SU-DHL-6 (cell line): ENCODE measurements at regions not wholly inside any gene's neighbourhood (a gene's known extent, or its start where the extent isn't known, plus 50 kb on each side); places are given as distances from the start of the nearest gene placed in this dataset.

Experiments used
- CTCF ChIP-seq: fragments of 200-600 bp; sonication (generic); IDR thresholded peaks from one replicate; pipeline ENCODE4 v1.5.1; 2017; ENCODE audit warnings: antibody characterized with exemption, mild to moderate bottlenecking, low read length, moderate library complexity; ENCODE audit not compliant: insufficient read depth, poor library complexity, severe bottlenecking
- EZH2phosphoT487 ChIP-seq: fragments of 200-600 bp; sonication (generic), shearing (Covaris generic); conservative IDR thresholded peaks from 2 replicates; pipeline ENCODE4 v1.6.1; 2018; ENCODE audit warnings: mild to moderate bottlenecking, antibody characterized with exemption, low read length, moderate library complexity, mixed read lengths

- TF ChIP-seq CTCF (no peak), EZH2phosphoT487 (no peak)
Observed at GRCh38 chr14:54189748-54190354, 207.0 kb upstream of the CDKN3 start.
